Kasumi-1 (cell line): ENCODE measurements at regions not wholly inside any gene's neighbourhood (a gene's known extent, or its start where the extent isn't known, plus 50 kb on each side); places are given as distances from the start of the nearest gene placed in this dataset.
"Not testable (repeated sequence)": the region's sequence is repeated elsewhere in the genome, so short reads cannot be mapped to it uniquely, and the experiment has no call there.

ENCODE experiments used
- DNase-seq, 2 experiments: peaks; one replicate each; lab custom pipeline; 2025; lab: John Stamatoyannopoulos, UW

- DNase-seq, result no peak
These were observed 151.7 kb upstream of the ANKH start for GRCh38 chr5:15023266-15023665.

- DNase-seq, result no peak
These were observed 149.9 kb upstream of the ANKH start for GRCh38 chr5:15021266-15022046.

- DNase-seq, result no peak
These were observed 149.2 kb upstream of the ANKH start for GRCh38 chr5:15020736-15021135.

- no peak for DNase-seq
These were observed 143.2 kb upstream of the ANKH start for GRCh38 chr5:15014809-15015208.

- DNase-seq, result peak; percentile 65 to 76
These were observed 142.3 kb upstream of the ANKH start for GRCh38 chr5:15013654-15014463.

- no peak for DNase-seq
These were observed 140.5 kb upstream of the ANKH start for GRCh38 chr5:15012061-15012460.

GRCh38 chr5:15010936-15011335 lies 139.4 kb upstream of the ANKH start:
- no peak for DNase-seq

- DNase-seq, result no peak
These were observed 137.8 kb upstream of the ANKH start for GRCh38 chr5:15009420-15009819.

GRCh38 chr5:15008921-15009320 lies 137.3 kb upstream of the ANKH start:
- no peak for DNase-seq

GRCh38 chr5:15008476-15008875 lies 136.9 kb upstream of the ANKH start:
- no peak for DNase-seq

GRCh38 chr5:15007646-15008045 lies 136.1 kb upstream of the ANKH start:
- no peak for DNase-seq

GRCh38 chr5:15004506-15004905 lies 132.9 kb upstream of the ANKH start:
- DNase-seq, result no peak

- DNase-seq, result peak; percentile 70 to 79
These were observed 131.9 kb upstream of the ANKH start for GRCh38 chr5:15003511-15003920.

- DNase-seq, result no peak
These were observed 131.2 kb upstream of the ANKH start for GRCh38 chr5:15002791-15003190.

- no peak for DNase-seq
These were observed 130.6 kb upstream of the ANKH start for GRCh38 chr5:15002173-15002572.

GRCh38 chr5:15001517-15001916 lies 129.9 kb upstream of the ANKH start:
- DNase-seq, result no peak

- peak; percentile 31 to 34 for DNase-seq
These were observed 126.9 kb upstream of the ANKH start for GRCh38 chr5:14998491-14998890.

GRCh38 chr5:14996997-14997396 lies 125.4 kb upstream of the ANKH start:
- no peak for DNase-seq

- DNase-seq, result no peak
These were observed 123.7 kb upstream of the ANKH start for GRCh38 chr5:14995229-14995628.

- DNase-seq, result not testable (repeated sequence)
These were observed 122.0 kb upstream of the ANKH start for GRCh38 chr5:14993459-14994133.

- DNase-seq, result not testable (repeated sequence)
These were observed 121.3 kb upstream of the ANKH start for GRCh38 chr5:14992751-14993458.

- no peak for DNase-seq
These were observed 116.6 kb upstream of the ANKH start for GRCh38 chr5:14988223-14988622.
